Mesenchymal stem cell (in vitro differentiated cells and primary cell): ENCODE measurements at regions not wholly inside any gene's neighbourhood (a gene's known extent, or its start where the extent isn't known, plus 50 kb on each side); places are given as distances from the start of the nearest gene placed in this dataset.

Experiments used
- DNase-seq: peaks from one replicate; pipeline ENCODE4 v3.0.0-alpha.2; 2013
- H2AFZ ChIP-seq: one replicate; pipeline ENCODE4 v1.6.1; 2013; ENCODE audit warnings: low read depth, mild to moderate bottlenecking, control low read depth, inconsistent platforms, low read length, moderate library complexity
- H2AK5ac ChIP-seq: 2 replicates; pipeline ENCODE4 v1.6.1; 2013; ENCODE audit warnings: low read length, moderate library complexity, mild to moderate bottlenecking, inconsistent platforms; ENCODE audit not compliant: severe bottlenecking
- H2BK120ac ChIP-seq: one replicate; pipeline ENCODE4 v1.6.1; 2013; ENCODE audit warnings: low read depth, mild to moderate bottlenecking, inconsistent platforms, low read length, moderate library complexity
- H2BK12ac ChIP-seq, 2 experiments: one replicate each; pipeline ENCODE4 v1.6.1; 2013; ENCODE audit warnings: inconsistent platforms in 2 of 2, low read length in 2 of 2, mild to moderate bottlenecking in 2 of 2, moderate library complexity in 2 of 2, control low read depth in 1 of 2
- H2BK15ac ChIP-seq: one replicate; pipeline ENCODE4 v1.6.1; 2013; ENCODE audit warnings: mild to moderate bottlenecking, low read depth, inconsistent platforms; ENCODE audit not compliant: poor library complexity, severe bottlenecking
- H2BK5ac ChIP-seq: 2 replicates; pipeline ENCODE4 v1.6.1; 2013; ENCODE audit warnings: low read depth, mild to moderate bottlenecking, low read length, control low read depth, inconsistent platforms; ENCODE audit not compliant: poor library complexity, severe bottlenecking
- H3K14ac ChIP-seq, 2 experiments: one replicate each; pipeline ENCODE4 v1.6.1; 2013; ENCODE audit warnings: inconsistent platforms in 2 of 2, low read length in 2 of 2, control low read depth in 1 of 2, mild to moderate bottlenecking in 1 of 2, moderate library complexity in 1 of 2
- H3K18ac ChIP-seq, 2 experiments: one replicate each; pipeline ENCODE4 v1.6.1; 2013; ENCODE audit warnings: inconsistent platforms in 2 of 2, low read length in 2 of 2, control low read depth in 1 of 2, low read depth in 1 of 2, mild to moderate bottlenecking in 1 of 2
- H3K23ac ChIP-seq, 2 experiments: one replicate each; pipeline ENCODE4 v1.6.1; 2013; ENCODE audit warnings: inconsistent platforms in 2 of 2, low read length in 2 of 2, mild to moderate bottlenecking in 2 of 2, moderate library complexity in 2 of 2, control low read depth in 1 of 2
- H3K27ac ChIP-seq: 2 replicates; pipeline ENCODE4 v1.5.1; 2013; ENCODE audit warnings: mild to moderate bottlenecking, moderate library complexity, low read length, control low read depth, inconsistent platforms; ENCODE audit not compliant: poor library complexity, severe bottlenecking
- H3K27me3 ChIP-seq, 2 experiments: 2 replicates each; pipeline versions ENCODE4 v1.6.1 to v1.7.0; 2013; ENCODE audit warnings: low read length in 2 of 2, mild to moderate bottlenecking in 2 of 2, moderate library complexity in 2 of 2, control low read depth in 1 of 2, inconsistent platforms in 1 of 2; ENCODE audit not compliant: control insufficient read depth in 1 of 2, insufficient read depth in 1 of 2
- H3K36me3 ChIP-seq, 2 experiments: 2 replicates each; pipeline versions ENCODE4 v1.6.1 to v1.7.0; 2013; ENCODE audit warnings: low read length in 2 of 2, control low read depth in 1 of 2, inconsistent platforms in 1 of 2, low read depth in 1 of 2, mild to moderate bottlenecking in 1 of 2; ENCODE audit not compliant: insufficient read depth in 2 of 2, control insufficient read depth in 1 of 2
- H3K4ac ChIP-seq, 2 experiments: one replicate each; pipeline ENCODE4 v1.6.1; 2013; ENCODE audit warnings: inconsistent platforms in 2 of 2, low read length in 2 of 2, mild to moderate bottlenecking in 2 of 2, moderate library complexity in 2 of 2, control low read depth in 1 of 2, low read depth in 1 of 2
- H3K4me1 ChIP-seq: 2 replicates; pipeline ENCODE4 v1.6.1; 2013; ENCODE audit warnings: low read depth, low read length, control low read depth; ENCODE audit not compliant: control insufficient read depth, insufficient read depth
- H3K4me2 ChIP-seq: 2 replicates; pipeline ENCODE4 v1.6.1; 2013; ENCODE audit warnings: low read length, mild to moderate bottlenecking, inconsistent platforms; ENCODE audit not compliant: poor library complexity, severe bottlenecking
- H3K4me3 ChIP-seq, 2 experiments: 2 replicates each; pipeline versions ENCODE4 v1.5.1 to v1.7.0; 2013; ENCODE audit warnings: low read length in 2 of 2, mild to moderate bottlenecking in 2 of 2, control low read depth in 1 of 2, low read depth in 1 of 2; ENCODE audit not compliant: insufficient read depth in 1 of 2
- H3K79me1 ChIP-seq: replicated peaks from 2 replicates; pipeline ENCODE4 v1.6.1; 2013; ENCODE audit warnings: mild to moderate bottlenecking, control low read depth, low read length, inconsistent platforms; ENCODE audit not compliant: poor library complexity, severe bottlenecking
- H3K9ac ChIP-seq: 2 replicates; pipeline ENCODE4 v1.7.0; 2013; ENCODE audit warnings: mild to moderate bottlenecking, low read length, moderate library complexity
- H3K9me3 ChIP-seq: 2 replicates; pipeline ENCODE4 v1.7.0; 2013; ENCODE audit warnings: mild to moderate bottlenecking, low read length; ENCODE audit not compliant: control insufficient read depth
- H4K8ac ChIP-seq: one replicate; pipeline ENCODE4 v1.6.1; 2013; ENCODE audit warnings: inconsistent platforms, mild to moderate bottlenecking, low read length, moderate library complexity
- H4K91ac ChIP-seq: one replicate; pipeline ENCODE4 v1.6.1; 2013; ENCODE audit warnings: mild to moderate bottlenecking, low read length, inconsistent platforms
- WGBS: methylation state at CpG from one replicate; pipeline ENCODE4 v1.1.7; 2013; ENCODE audit warnings: mixed read lengths; 5-methylcytosine and 5-hydroxymethylcytosine counted together

DNA sequence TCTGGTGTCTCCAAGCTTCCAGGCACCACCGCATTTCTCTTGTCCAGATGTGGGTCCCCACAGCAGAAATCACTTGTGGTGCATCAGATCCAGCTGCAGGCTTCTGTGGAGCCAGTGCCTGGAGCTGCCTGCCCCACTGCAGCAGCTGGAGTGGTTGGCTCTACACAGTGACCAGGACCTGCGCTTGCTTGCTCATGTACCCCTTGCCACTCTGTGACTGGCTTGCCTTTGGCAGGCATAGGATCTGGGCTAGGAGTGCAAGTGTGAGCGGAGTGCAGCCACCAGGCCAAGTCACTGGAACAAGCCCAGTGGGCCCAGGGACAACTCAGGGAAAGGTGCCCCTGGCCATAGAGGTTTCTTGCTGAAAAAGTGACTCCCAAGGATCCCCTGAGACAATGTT, 1400.0 kb upstream of the ALCAM start:
- 92% methylated on average over 3 of the region's 3 CpGs for WGBS
- DNase-seq = no peak
- Histone ChIP-seq H2BK12ac (no peak overlapping the region), H2BK15ac (no peak overlapping the region), H3K14ac (no peak overlapping the region), H2AK5ac (no peak overlapping the region), H2BK5ac (no peak overlapping the region), H3K4me3 (no peak overlapping the region), H3K27me3 (no peaks in the 10 kb centered on the region), H3K4me1 (no peaks in the 10 kb centered on the region), H2BK120ac (no peak overlapping the region), H3K9ac (no peak overlapping the region), H3K18ac (no peak overlapping the region), H3K4ac (no peak overlapping the region), H4K8ac (no peak overlapping the region), H3K23ac (no peak overlapping the region), H3K36me3 (no peaks in the 10 kb centered on the region), H3K9me3 (no peaks in the 10 kb centered on the region), H3K4me2 (no peak overlapping the region), H3K79me1 (no peaks in the 10 kb centered on the region), H3K27ac (no peak overlapping the region), H4K91ac (no peak overlapping the region), H2AFZ (no peak overlapping the region)

DNA sequence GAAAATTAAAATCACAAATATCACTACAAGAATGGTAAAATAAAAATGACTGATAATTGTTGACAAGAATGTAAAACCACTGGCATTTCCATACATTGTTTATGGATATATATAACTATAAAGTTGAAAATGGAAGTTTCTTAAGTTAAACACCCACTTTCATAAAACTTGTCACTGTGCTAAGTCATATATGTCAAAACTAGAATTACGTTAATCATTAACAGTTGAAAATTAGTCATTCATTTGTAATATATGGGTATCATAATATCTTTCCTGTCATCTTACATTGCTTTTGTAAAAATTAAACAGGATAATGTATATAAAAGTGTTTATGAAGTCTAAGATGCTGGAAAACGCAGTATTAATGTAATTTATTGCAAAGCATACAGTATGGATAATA, 1398.6 kb upstream of the ALCAM start:
- no peaks in the 10 kb centered on the region for H3K79me1 ChIP-seq
- H2BK5ac ChIP-seq = no peak overlapping the region
- H3K4ac ChIP-seq = no peak overlapping the region
- H3K4me3 ChIP-seq = no peak overlapping the region
- H3K18ac ChIP-seq = no peak overlapping the region
- no peak overlapping the region for H2BK15ac ChIP-seq
- H2AK5ac ChIP-seq = no peak overlapping the region
- H3K36me3 ChIP-seq = no peaks in the 10 kb centered on the region
- no peak overlapping the region for H2BK120ac ChIP-seq
- H2BK12ac ChIP-seq = no peak overlapping the region
- no peaks in the 10 kb centered on the region for H3K9me3 ChIP-seq
- no peak for DNase-seq
- no peak overlapping the region for H3K27ac ChIP-seq
- H4K8ac ChIP-seq = no peak overlapping the region
- WGBS = 50% methylated on average over 1 of the region's 2 CpGs
- H3K14ac ChIP-seq = no peak overlapping the region
- H3K4me2 ChIP-seq = no peak overlapping the region
- no peak overlapping the region for H3K23ac ChIP-seq
- H3K9ac ChIP-seq = no peak overlapping the region
- no peaks in the 10 kb centered on the region for H3K27me3 ChIP-seq
- no peaks in the 10 kb centered on the region for H3K4me1 ChIP-seq
- H4K91ac ChIP-seq = no peak overlapping the region
- no peak overlapping the region for H2AFZ ChIP-seq

DNA sequence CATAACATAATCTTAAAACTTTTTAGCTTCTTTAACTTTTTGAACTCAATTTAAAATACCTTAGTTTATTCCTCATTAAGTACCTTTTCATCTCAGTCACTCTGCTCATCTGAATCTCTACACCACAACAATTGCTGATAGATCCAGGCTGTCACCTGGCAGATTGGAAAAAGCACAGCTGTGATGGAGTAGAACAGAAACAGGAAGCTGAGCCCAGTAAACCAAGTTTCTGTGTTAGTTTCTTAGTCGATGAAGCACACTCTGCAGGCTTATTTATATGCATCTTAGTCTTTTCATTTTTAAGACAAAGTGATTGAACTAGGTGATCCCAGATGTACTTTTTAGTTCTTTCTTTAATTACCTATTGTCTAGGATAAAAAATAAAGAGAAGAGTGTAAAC, 1398.0 kb upstream of the ALCAM start:
- H3K27me3 ChIP-seq = no peaks in the 10 kb centered on the region
- no peaks in the 10 kb centered on the region for H3K4me1 ChIP-seq
- H3K14ac ChIP-seq = no peak overlapping the region
- H4K8ac ChIP-seq = no peak overlapping the region
- no CpG with 5 or more reads among the region's 1 CpG for WGBS
- no peak overlapping the region for H3K23ac ChIP-seq
- H3K4me2 ChIP-seq = no peak overlapping the region
- no peaks in the 10 kb centered on the region for H3K9me3 ChIP-seq
- no peak overlapping the region for H4K91ac ChIP-seq
- H3K18ac ChIP-seq = no peak overlapping the region
- no peak overlapping the region for H3K4me3 ChIP-seq
- no peak for DNase-seq
- no peak overlapping the region for H2BK120ac ChIP-seq
- no peak overlapping the region for H3K9ac ChIP-seq
- no peak overlapping the region for H2BK15ac ChIP-seq
- H2AK5ac ChIP-seq = no peak overlapping the region
- no peak overlapping the region for H2AFZ ChIP-seq
- H3K4ac ChIP-seq = no peak overlapping the region
- no peaks in the 10 kb centered on the region for H3K36me3 ChIP-seq
- no peaks in the 10 kb centered on the region for H3K79me1 ChIP-seq
- H2BK12ac ChIP-seq = no peak overlapping the region
- no peak overlapping the region for H3K27ac ChIP-seq
- H2BK5ac ChIP-seq = no peak overlapping the region

DNA sequence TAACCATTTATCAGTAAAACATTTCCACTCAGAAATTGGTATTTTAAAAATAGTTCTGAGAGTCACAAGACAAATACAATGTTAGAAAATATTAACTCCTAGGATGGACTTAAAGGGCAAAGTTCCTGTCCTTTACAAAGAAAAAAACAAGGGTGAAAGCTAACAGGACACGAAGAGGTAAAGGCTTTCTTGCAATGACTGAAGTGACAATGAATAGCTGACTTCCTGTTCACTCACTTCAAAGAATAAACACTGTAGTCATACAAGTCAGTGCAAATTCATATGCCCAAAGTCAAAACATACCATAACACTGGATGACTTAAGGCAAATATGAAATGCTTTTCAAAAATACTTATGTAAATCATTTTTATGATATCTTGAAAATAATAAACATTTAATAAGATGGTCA, 1389.8 kb upstream of the ALCAM start:
- H3K36me3 ChIP-seq = no peaks in the 10 kb centered on the region
- H3K4me1 ChIP-seq = no peaks in the 10 kb centered on the region
- no peak for DNase-seq
- no peak overlapping the region for H3K9ac ChIP-seq
- H3K4me3 ChIP-seq = no peak overlapping the region
- H2BK12ac ChIP-seq = no peak overlapping the region
- no peak overlapping the region for H3K18ac ChIP-seq
- H3K4me2 ChIP-seq = no peak overlapping the region
- no peak overlapping the region for H2AFZ ChIP-seq
- no peak overlapping the region for H4K91ac ChIP-seq
- no peaks in the 10 kb centered on the region for H3K9me3 ChIP-seq
- no peak overlapping the region for H3K4ac ChIP-seq
- H3K79me1 ChIP-seq = no peaks in the 10 kb centered on the region
- H2BK5ac ChIP-seq = no peak overlapping the region
- no peak overlapping the region for H2BK120ac ChIP-seq
- WGBS = no CpG with 5 or more reads among the region's 1 CpG
- H3K27me3 ChIP-seq = no peaks in the 10 kb centered on the region
- no peak overlapping the region for H3K14ac ChIP-seq
- H2AK5ac ChIP-seq = no peak overlapping the region
- H3K23ac ChIP-seq = no peak overlapping the region
- H4K8ac ChIP-seq = no peak overlapping the region
- H3K27ac ChIP-seq = no peak overlapping the region
- H2BK15ac ChIP-seq = no peak overlapping the region
